ENCODE measurements at regions not wholly inside any gene's neighbourhood (a gene's known extent, or its start where the extent isn't known, plus 50 kb on each side); places are given as distances from the start of the nearest gene placed in this dataset.

DNA sequence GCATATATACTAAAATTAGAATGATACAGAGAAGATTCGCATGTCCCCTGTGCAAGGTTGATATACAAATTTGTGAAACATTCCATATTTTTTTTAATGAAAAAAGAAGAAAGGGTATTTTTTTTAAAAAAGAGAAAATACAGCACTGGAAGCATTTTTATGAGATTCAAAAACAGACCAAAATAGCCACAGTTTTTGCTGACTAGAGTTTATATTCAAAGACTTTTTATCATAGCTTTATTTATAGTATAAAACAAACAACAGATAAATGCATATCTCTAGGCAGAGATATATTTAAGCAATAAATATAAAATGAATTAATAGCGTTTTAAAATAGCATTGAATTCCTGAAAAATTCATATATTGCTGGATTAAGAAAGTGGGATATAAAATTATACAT, 436.5 kb upstream of the ACVR2A start:
- no peaks in the 10 kb centered on the region for H3K4me1 ChIP-seq (ENCODE audit: low read depth)
- H3K27me3 ChIP-seq, result no peaks in the 10 kb centered on the region
- no peak for DNase-seq (ENCODE audit: low read depth in 1 of 2, low spot score in 1 of 2)
- no peak overlapping the region for H3K4me3 ChIP-seq
- H3K9me3 ChIP-seq (ENCODE audit: low read depth), result no peaks in the 10 kb centered on the region
- H3K27ac ChIP-seq, result no peak overlapping the region
- no peaks in the 10 kb centered on the region for H3K36me3 ChIP-seq
- TF ChIP-seq, protein P1, sequence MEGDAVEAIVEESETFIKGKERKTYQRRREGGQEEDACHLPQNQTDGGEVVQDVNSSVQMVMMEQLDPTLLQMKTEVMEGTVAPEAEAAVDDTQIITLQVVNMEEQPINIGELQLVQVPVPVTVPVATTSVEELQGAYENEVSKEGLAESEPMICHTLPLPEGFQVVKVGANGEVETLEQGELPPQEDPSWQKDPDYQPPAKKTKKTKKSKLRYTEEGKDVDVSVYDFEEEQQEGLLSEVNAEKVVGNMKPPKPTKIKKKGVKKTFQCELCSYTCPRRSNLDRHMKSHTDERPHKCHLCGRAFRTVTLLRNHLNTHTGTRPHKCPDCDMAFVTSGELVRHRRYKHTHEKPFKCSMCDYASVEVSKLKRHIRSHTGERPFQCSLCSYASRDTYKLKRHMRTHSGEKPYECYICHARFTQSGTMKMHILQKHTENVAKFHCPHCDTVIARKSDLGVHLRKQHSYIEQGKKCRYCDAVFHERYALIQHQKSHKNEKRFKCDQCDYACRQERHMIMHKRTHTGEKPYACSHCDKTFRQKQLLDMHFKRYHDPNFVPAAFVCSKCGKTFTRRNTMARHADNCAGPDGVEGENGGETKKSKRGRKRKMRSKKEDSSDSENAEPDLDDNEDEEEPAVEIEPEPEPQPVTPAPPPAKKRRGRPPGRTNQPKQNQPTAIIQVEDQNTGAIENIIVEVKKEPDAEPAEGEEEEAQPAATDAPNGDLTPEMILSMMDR (IDR thresholded peaks at IDR 0.05; ENCODE audit: low read depth, low read length), result no peak

DNA sequence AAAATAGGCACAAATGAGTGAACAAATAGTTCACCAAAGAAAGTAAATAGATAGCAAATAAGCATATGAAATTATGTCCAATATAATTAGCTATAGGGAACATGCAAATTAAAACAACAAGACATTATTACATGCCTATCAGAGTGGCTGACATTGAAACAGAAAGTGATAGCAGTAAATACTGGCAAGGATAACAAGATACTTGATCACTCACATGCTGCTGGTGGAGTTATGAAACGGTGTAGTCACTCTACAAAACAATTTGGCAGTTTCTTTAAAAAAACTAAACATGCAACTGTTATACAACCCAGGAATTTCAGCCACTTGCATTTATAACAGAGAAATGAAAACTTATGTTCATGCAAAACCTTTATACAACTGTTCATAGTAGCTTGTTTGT, 439.2 kb upstream of the ACVR2A start:
- Histone ChIP-seq H3K27me3 (no peaks in the 10 kb centered on the region), H3K4me1 (ENCODE audit: low read depth) (no peaks in the 10 kb centered on the region), H3K9me3 (ENCODE audit: low read depth) (no peaks in the 10 kb centered on the region), H3K36me3 (no peaks in the 10 kb centered on the region), H3K27ac (no peak overlapping the region), H3K4me3 (no peak overlapping the region)
- TF ChIP-seq, protein P1 (IDR thresholded peaks at IDR 0.05; ENCODE audit: low read depth, low read length), result no peak
- DNase-seq (ENCODE audit: low read depth in 1 of 2, low spot score in 1 of 2), result peak in 1 of 2 donors; percentile 5

DNA sequence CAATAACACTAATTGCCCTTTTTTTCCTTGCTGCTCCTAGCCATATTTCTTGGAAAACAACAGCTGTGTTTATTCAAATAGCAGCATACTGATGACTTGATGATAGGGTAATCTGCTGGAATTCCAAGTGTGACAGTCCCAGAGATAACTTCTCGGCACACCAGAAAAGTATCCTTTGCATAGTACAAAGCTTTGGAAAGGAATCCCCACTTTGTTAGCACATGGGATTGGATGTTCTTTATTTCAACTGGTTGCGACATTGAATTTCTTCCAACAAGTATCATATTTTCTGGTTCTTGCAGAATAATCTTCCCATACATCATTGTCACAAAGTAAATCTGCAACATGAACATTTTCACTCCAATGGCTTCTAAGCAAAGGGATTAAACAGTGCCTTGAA, 445.8 kb upstream of the ACVR2A start:
- H3K4me1 ChIP-seq (ENCODE audit: low read depth), result no peaks in the 10 kb centered on the region
- peak in 1 of 2 donors; percentile 69 for DNase-seq (ENCODE audit: low read depth in 1 of 2, low spot score in 1 of 2)
- no peak overlapping the region for H3K4me3 ChIP-seq
- H3K27me3 ChIP-seq, result no peaks in the 10 kb centered on the region
- TF ChIP-seq, protein P1 (IDR thresholded peaks at IDR 0.05; ENCODE audit: low read depth, low read length), result no peak
- H3K36me3 ChIP-seq, result no peaks in the 10 kb centered on the region
- H3K9me3 ChIP-seq (ENCODE audit: low read depth), result no peaks in the 10 kb centered on the region
- H3K27ac ChIP-seq, result no peak overlapping the region

DNA sequence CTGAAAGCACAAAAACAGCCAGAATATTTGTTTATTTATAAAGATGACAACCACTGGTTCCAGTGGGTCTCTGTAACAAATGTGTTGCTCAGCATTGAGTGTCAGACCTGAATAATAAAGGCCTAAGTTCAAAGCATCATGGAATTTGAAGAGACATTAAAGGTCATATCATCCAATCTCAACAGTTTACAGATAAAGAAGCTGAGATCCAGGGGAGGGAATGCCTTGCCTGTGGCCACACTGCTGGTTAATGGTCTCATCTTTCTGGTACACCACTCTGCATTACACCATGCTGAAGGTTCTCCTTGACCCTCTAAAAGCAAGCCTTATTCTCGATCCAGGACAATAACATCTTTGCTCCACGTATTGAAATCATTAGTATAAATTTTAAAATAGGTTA, 446.5 kb upstream of the ACVR2A start:
- no peak for DNase-seq (ENCODE audit: low read depth in 1 of 2, low spot score in 1 of 2)
- TF ChIP-seq, protein P1 (IDR thresholded peaks at IDR 0.05; ENCODE audit: low read depth, low read length), result no peak
- Histone ChIP-seq H3K9me3 (ENCODE audit: low read depth) (no peaks in the 10 kb centered on the region), H3K27me3 (no peaks in the 10 kb centered on the region), H3K4me1 (ENCODE audit: low read depth) (no peaks in the 10 kb centered on the region), H3K27ac (no peak overlapping the region), H3K36me3 (no peaks in the 10 kb centered on the region), H3K4me3 (no peak overlapping the region)

DNA sequence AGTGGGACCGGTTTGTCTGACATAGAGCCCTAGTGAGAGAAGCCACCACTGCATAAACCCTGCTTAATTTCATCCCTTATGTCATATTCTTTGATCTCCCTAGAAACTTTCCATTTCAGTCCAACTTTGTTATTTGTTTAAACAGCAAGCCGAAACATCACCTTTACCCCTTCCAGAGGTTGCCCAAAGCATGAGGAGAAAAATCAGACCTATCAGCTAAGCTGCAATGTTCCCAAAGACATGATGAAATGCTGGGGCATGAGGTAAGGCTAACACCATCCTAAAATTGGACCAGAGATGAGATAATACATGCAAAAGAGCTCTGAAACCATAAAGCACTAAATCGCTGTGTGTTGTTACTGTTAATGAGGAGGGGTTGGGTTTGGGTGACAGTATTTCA, 447.9 kb upstream of the ACVR2A start:
- TF ChIP-seq, protein P1 (IDR thresholded peaks at IDR 0.05; ENCODE audit: low read depth, low read length), result no peak
- H3K27me3 ChIP-seq, result no peaks in the 10 kb centered on the region
- no peaks in the 10 kb centered on the region for H3K9me3 ChIP-seq (ENCODE audit: low read depth)
- no peak overlapping the region for H3K4me3 ChIP-seq
- no peaks in the 10 kb centered on the region for H3K36me3 ChIP-seq
- no peaks in the 10 kb centered on the region for H3K4me1 ChIP-seq (ENCODE audit: low read depth)
- DNase-seq (ENCODE audit: low read depth in 1 of 2, low spot score in 1 of 2), result no peak
- H3K27ac ChIP-seq, result no peak overlapping the region
